ENCODE measurements at regions not wholly inside any gene's neighbourhood (a gene's known extent, or its start where the extent isn't known, plus 50 kb on each side); places are given as distances from the start of the nearest gene placed in this dataset.

GRCh38 chr3:76938962-76939361 lies 100.9 kb upstream of the ROBO2 start:
- H3K4me3 ChIP-seq (ENCODE audit: low read length, poor library complexity, severe bottlenecking): no peak overlapping the region
- TF ChIP-seq EZH2phosphoT487 (IDR thresholded peaks at IDR 0.05; ENCODE audit: borderline replicate concordance) (no peak), CTCF (conservative IDR thresholded peaks at IDR 0.05; ENCODE audit: low read length) (no peak)
- H3K4me2 ChIP-seq (ENCODE audit: low read depth, low read length, poor library complexity, severe bottlenecking): no peak overlapping the region
- H4K20me1 ChIP-seq (ENCODE audit: insufficient read depth, low read length, poor library complexity, severe bottlenecking): no peaks in the 10 kb centered on the region
- H3K36me3 ChIP-seq (ENCODE audit: insufficient read depth, low read length): no peaks in the 10 kb centered on the region
- no peak overlapping the region for H2AFZ ChIP-seq (ENCODE audit: low read length)
- H3K9me2 ChIP-seq (replicated peaks; ENCODE audit: low read depth, low read length): no peaks in the 10 kb centered on the region
- no peaks in the 10 kb centered on the region for H3K27me3 ChIP-seq (ENCODE audit: insufficient read depth, low read length, poor library complexity, severe bottlenecking)
- no peaks in the 10 kb centered on the region for H3K79me2 ChIP-seq (ENCODE audit: insufficient read depth, low read length)
- no peaks in the 10 kb centered on the region for H3F3A ChIP-seq (ENCODE audit: low read depth)
- no peak overlapping the region for H3K9ac ChIP-seq (ENCODE audit: low read depth, low read length, poor library complexity, severe bottlenecking)
- H3K9me3 ChIP-seq (ENCODE audit: insufficient read depth, low read depth, low read length): no peaks in the 10 kb centered on the region
- no peaks in the 10 kb centered on the region for H3K4me1 ChIP-seq (ENCODE audit: insufficient read depth, low read length, poor library complexity, severe bottlenecking)

- no peaks in the 10 kb centered on the region for H3F3A ChIP-seq (ENCODE audit: low read depth)
- no peaks in the 10 kb centered on the region for H4K20me1 ChIP-seq (ENCODE audit: insufficient read depth, low read length, poor library complexity, severe bottlenecking)
- H3K4me1 ChIP-seq (ENCODE audit: insufficient read depth, low read length, poor library complexity, severe bottlenecking): no peaks in the 10 kb centered on the region
- H3K9ac ChIP-seq (ENCODE audit: low read depth, low read length, poor library complexity, severe bottlenecking): no peak overlapping the region
- H3K4me2 ChIP-seq (ENCODE audit: low read depth, low read length, poor library complexity, severe bottlenecking): no peak overlapping the region
- TF ChIP-seq EZH2phosphoT487 (IDR thresholded peaks at IDR 0.05; ENCODE audit: borderline replicate concordance): no peak
- TF ChIP-seq CTCF (conservative IDR thresholded peaks at IDR 0.05; ENCODE audit: low read length): no peak
- no peaks in the 10 kb centered on the region for H3K9me3 ChIP-seq (ENCODE audit: insufficient read depth, low read depth, low read length)
- H3K36me3 ChIP-seq (ENCODE audit: insufficient read depth, low read length): no peaks in the 10 kb centered on the region
- H3K79me2 ChIP-seq (ENCODE audit: insufficient read depth, low read length): no peaks in the 10 kb centered on the region
- no peak overlapping the region for H3K4me3 ChIP-seq (ENCODE audit: low read length, poor library complexity, severe bottlenecking)
- no peaks in the 10 kb centered on the region for H3K27me3 ChIP-seq (ENCODE audit: insufficient read depth, low read length, poor library complexity, severe bottlenecking)
- H3K9me2 ChIP-seq (replicated peaks; ENCODE audit: low read depth, low read length): no peaks in the 10 kb centered on the region
- H2AFZ ChIP-seq (ENCODE audit: low read length): no peak overlapping the region
These were observed 99.6 kb upstream of the ROBO2 start for GRCh38 chr3:76940181-76940770.

GRCh38 chr3:76941376-76941775 lies 98.5 kb upstream of the ROBO2 start:
- H3K4me1 ChIP-seq (ENCODE audit: insufficient read depth, low read length, poor library complexity, severe bottlenecking): no peaks in the 10 kb centered on the region
- H3K9ac ChIP-seq (ENCODE audit: low read depth, low read length, poor library complexity, severe bottlenecking): no peak overlapping the region
- no peaks in the 10 kb centered on the region for H3K79me2 ChIP-seq (ENCODE audit: insufficient read depth, low read length)
- no peak overlapping the region for H3K4me3 ChIP-seq (ENCODE audit: low read length, poor library complexity, severe bottlenecking)
- H3K9me3 ChIP-seq (ENCODE audit: insufficient read depth, low read depth, low read length): no peaks in the 10 kb centered on the region
- H2AFZ ChIP-seq (ENCODE audit: low read length): no peak overlapping the region
- H3F3A ChIP-seq (ENCODE audit: low read depth): no peaks in the 10 kb centered on the region
- H4K20me1 ChIP-seq (ENCODE audit: insufficient read depth, low read length, poor library complexity, severe bottlenecking): no peaks in the 10 kb centered on the region
- H3K9me2 ChIP-seq (replicated peaks; ENCODE audit: low read depth, low read length): no peaks in the 10 kb centered on the region
- TF ChIP-seq EZH2phosphoT487 (IDR thresholded peaks at IDR 0.05; ENCODE audit: borderline replicate concordance) (no peak), CTCF (conservative IDR thresholded peaks at IDR 0.05; ENCODE audit: low read length) (no peak)
- H3K36me3 ChIP-seq (ENCODE audit: insufficient read depth, low read length): no peaks in the 10 kb centered on the region
- H3K27me3 ChIP-seq (ENCODE audit: insufficient read depth, low read length, poor library complexity, severe bottlenecking): no peaks in the 10 kb centered on the region
- H3K4me2 ChIP-seq (ENCODE audit: low read depth, low read length, poor library complexity, severe bottlenecking): no peak overlapping the region

All from Loucy (cell line).